Mesendoderm (in vitro differentiated cells): ENCODE measurements at regions not wholly inside any gene's neighbourhood (a gene's known extent, or its start where the extent isn't known, plus 50 kb on each side); places are given as distances from the start of the nearest gene placed in this dataset.

ENCODE experiments used
- DNase-seq: peaks from one replicate; pipeline ENCODE4 v3.0.0; 2013
- H2AK5ac ChIP-seq: 2 replicates; pipeline ENCODE4 v1.6.1; 2013; ENCODE audit warnings: low read length, inconsistent platforms
- H2BK120ac ChIP-seq: 2 replicates; pipeline ENCODE4 v1.6.1; 2013; ENCODE audit warnings: low read depth, mild to moderate bottlenecking, low read length, moderate library complexity, mixed read lengths
- H2BK15ac ChIP-seq: replicated peaks from 2 replicates; pipeline ENCODE4 v1.6.1; 2013; ENCODE audit warnings: low read depth, mild to moderate bottlenecking, moderate library complexity
- H2BK5ac ChIP-seq: 2 replicates; pipeline ENCODE4 v1.6.1; 2013; ENCODE audit warnings: low read length, inconsistent platforms
- H3K18ac ChIP-seq: 2 replicates; pipeline ENCODE4 v1.6.1; 2013; ENCODE audit warnings: mild to moderate bottlenecking, low read length, mixed read lengths
- H3K23ac ChIP-seq: one replicate; pipeline ENCODE4 v1.6.1; 2013; ENCODE audit warnings: low read length
- H3K27ac ChIP-seq: 2 replicates; pipeline ENCODE4 v1.5.1; 2013; ENCODE audit warnings: low read depth, mild to moderate bottlenecking, inconsistent platforms, low read length, moderate library complexity
- H3K27me3 ChIP-seq: 2 replicates; pipeline ENCODE4 v1.6.1; 2013; ENCODE audit warnings: low read length, control low read depth, mild to moderate bottlenecking, inconsistent platforms; ENCODE audit not compliant: insufficient read depth, poor library complexity
- H3K36me3 ChIP-seq: 2 replicates; pipeline ENCODE4 v1.6.1; 2013; ENCODE audit warnings: low read length, inconsistent platforms; ENCODE audit not compliant: control insufficient read depth, insufficient read depth
- H3K4ac ChIP-seq: one replicate; pipeline ENCODE4 v1.6.1; 2013; ENCODE audit warnings: low read depth, mild to moderate bottlenecking, low read length, moderate library complexity
- H3K4me1 ChIP-seq: 2 replicates; pipeline ENCODE4 v1.6.1; 2013; ENCODE audit warnings: low read depth, low read length, inconsistent platforms; ENCODE audit not compliant: control insufficient read depth
- H3K4me2 ChIP-seq: 2 replicates; pipeline ENCODE4 v1.6.1; 2013; ENCODE audit warnings: low read length
- H3K4me3 ChIP-seq: 2 replicates; pipeline ENCODE4 v1.5.1; 2013; ENCODE audit warnings: mild to moderate bottlenecking, low read length
- H3K56ac ChIP-seq: one replicate; pipeline ENCODE4 v1.6.1; 2013; ENCODE audit warnings: low read length
- H3K79me1 ChIP-seq: 2 replicates; pipeline ENCODE4 v1.6.1; 2013; ENCODE audit warnings: low read length, inconsistent platforms
- H3K79me2 ChIP-seq: 2 replicates; pipeline ENCODE4 v1.6.1; 2013; ENCODE audit warnings: mild to moderate bottlenecking, low read length; ENCODE audit not compliant: control insufficient read depth, insufficient read depth
- H3K9ac ChIP-seq: 2 replicates; pipeline ENCODE4 v1.6.1; 2013; ENCODE audit warnings: low read length, inconsistent platforms
- H4K5ac ChIP-seq: one replicate; pipeline ENCODE4 v1.6.1; 2013; ENCODE audit warnings: low read length
- H4K8ac ChIP-seq: one replicate; pipeline ENCODE4 v1.6.1; 2013; ENCODE audit warnings: low read depth, mild to moderate bottlenecking, control low read depth, low read length, moderate library complexity
- WGBS: extraction: QIAGEN DNeasy Blood & Tissue Kit; methylation state at CpG from one replicate; pipeline ENCODE4 v1.1.7; 2013; ENCODE audit warnings: low lambda C conversion rate, missing lambda C conversion rate; ENCODE audit not compliant: insufficient coverage; ENCODE audit errors: extremely low coverage; 5-methylcytosine and 5-hydroxymethylcytosine counted together

- Histone ChIP-seq H3K27ac (no peak overlapping the region), H2BK15ac (no peak overlapping the region), H4K5ac (no peak overlapping the region), H3K9ac (peak overlapping the region; percentile 68), H2BK120ac (no peak overlapping the region), H3K4me3 (no peak overlapping the region), H3K27me3 (no peaks in the 10 kb centered on the region), H3K23ac (no peak overlapping the region), H3K56ac (peak overlapping the region; percentile 69), H2BK5ac (no peak overlapping the region), H2AK5ac (no peak overlapping the region), H3K4me2 (peak overlapping the region; percentile 48), H3K36me3 (no peaks in the 10 kb centered on the region), H4K8ac (no peak overlapping the region), H3K4ac (no peak overlapping the region), H3K18ac (no peak overlapping the region), H3K79me1 (no peaks in the 10 kb centered on the region), H3K79me2 (no peaks in the 10 kb centered on the region), H3K4me1 (no peaks in the 10 kb centered on the region)
- no peak for DNase-seq
- WGBS, result no CpG with 5 or more reads among the region's 6 CpGs
These were observed 222.0 kb upstream of the PKN2 start for GRCh38 chr1:88462096-88462487.

- peak; percentile 62 for DNase-seq
- no peaks in the 10 kb centered on the region for H3K27me3 ChIP-seq
- H2BK120ac ChIP-seq, result peak overlapping the region; percentile 4
These were observed 221.4 kb upstream of the PKN2 start for GRCh38 chr1:88462488-88463261.

GRCh38 chr1:88463401-88463985 is 220.6 kb upstream of the PKN2 start:
- H3K79me1 ChIP-seq, result no peaks in the 10 kb centered on the region
- no peaks in the 10 kb centered on the region for H3K36me3 ChIP-seq
- H3K18ac ChIP-seq, result no peak overlapping the region
- no CpG with 5 or more reads among the region's 7 CpGs for WGBS
- no peak overlapping the region for H3K4me3 ChIP-seq
- H2BK120ac ChIP-seq, result no peak overlapping the region
- no peak overlapping the region for H2BK5ac ChIP-seq
- DNase-seq, result no peak
- no peaks in the 10 kb centered on the region for H3K4me1 ChIP-seq
- no peak overlapping the region for H4K8ac ChIP-seq
- no peak overlapping the region for H3K4me2 ChIP-seq
- no peak overlapping the region for H4K5ac ChIP-seq
- no peak overlapping the region for H3K23ac ChIP-seq
- H3K9ac ChIP-seq, result no peak overlapping the region
- H3K27ac ChIP-seq, result no peak overlapping the region
- H2BK15ac ChIP-seq, result no peak overlapping the region
- no peak overlapping the region for H3K4ac ChIP-seq
- H3K56ac ChIP-seq, result no peak overlapping the region
- H3K79me2 ChIP-seq, result no peaks in the 10 kb centered on the region
- H2AK5ac ChIP-seq, result no peak overlapping the region
- no peaks in the 10 kb centered on the region for H3K27me3 ChIP-seq

More at GRCh38 chr1:88462488-88463261, 221.4 kb upstream of the PKN2 start:
- peak overlapping the region; percentile 25 for H3K4me3 ChIP-seq
- no peak overlapping the region for H4K8ac ChIP-seq
- H2BK5ac ChIP-seq, result no peak overlapping the region
- peak overlapping the region; percentile 88 for H3K56ac ChIP-seq
- peak overlapping the region; percentile 67 for H3K4me2 ChIP-seq
- no peak overlapping the region for H4K5ac ChIP-seq
- no peak overlapping the region for H3K27ac ChIP-seq
- no peaks in the 10 kb centered on the region for H3K36me3 ChIP-seq
- H3K4ac ChIP-seq, result peak overlapping the region; percentile 18
- no peaks in the 10 kb centered on the region for H3K4me1 ChIP-seq
- peak overlapping the region; percentile 83 for H3K18ac ChIP-seq
- H2BK15ac ChIP-seq, result no peak overlapping the region
- no CpG with 5 or more reads among the region's 69 CpGs for WGBS
- no peaks in the 10 kb centered on the region for H3K79me1 ChIP-seq
- H3K23ac ChIP-seq, result no peak overlapping the region
- no peak overlapping the region for H2AK5ac ChIP-seq
- peak overlapping the region; percentile 68 for H3K9ac ChIP-seq
- no peaks in the 10 kb centered on the region for H3K79me2 ChIP-seq

- no CpG with 5 or more reads among the region's 4 CpGs for WGBS
These were observed 218.1 kb upstream of the PKN2 start for GRCh38 chr1:88466011-88466410.

GRCh38 chr1:88466899-88467580 is 217.0 kb upstream of the PKN2 start:
- Histone ChIP-seq H2BK5ac (no peak overlapping the region), H2AK5ac (no peak overlapping the region), H3K18ac (no peak overlapping the region), H3K79me2 (no peaks in the 10 kb centered on the region), H3K36me3 (no peaks in the 10 kb centered on the region), H3K4me3 (no peak overlapping the region), H2BK120ac (no peak overlapping the region), H3K9ac (no peak overlapping the region), H3K27ac (no peak overlapping the region), H4K8ac (no peak overlapping the region), H3K23ac (no peak overlapping the region), H3K79me1 (no peaks in the 10 kb centered on the region), H3K4ac (no peak overlapping the region), H3K4me1 (no peaks in the 10 kb centered on the region), H3K27me3 (no peaks in the 10 kb centered on the region), H4K5ac (no peak overlapping the region), H3K4me2 (no peak overlapping the region), H3K56ac (no peak overlapping the region), H2BK15ac (no peak overlapping the region)
- WGBS, result no CpG with 5 or more reads among the region's 55 CpGs
- no peak for DNase-seq

More at GRCh38 chr1:88466011-88466410, 218.1 kb upstream of the PKN2 start:
- no peaks in the 10 kb centered on the region for H3K79me1 ChIP-seq
- H3K27ac ChIP-seq, result no peak overlapping the region
- H2AK5ac ChIP-seq, result no peak overlapping the region
- H3K23ac ChIP-seq, result no peak overlapping the region
- H3K27me3 ChIP-seq, result no peaks in the 10 kb centered on the region
- no peak for DNase-seq
- H2BK120ac ChIP-seq, result no peak overlapping the region
- no peak overlapping the region for H3K9ac ChIP-seq
- H3K4me3 ChIP-seq, result no peak overlapping the region
- H3K18ac ChIP-seq, result no peak overlapping the region
- no peak overlapping the region for H3K56ac ChIP-seq
- H4K8ac ChIP-seq, result no peak overlapping the region
- H3K36me3 ChIP-seq, result no peaks in the 10 kb centered on the region
- no peak overlapping the region for H4K5ac ChIP-seq
- H3K4ac ChIP-seq, result no peak overlapping the region
- H2BK15ac ChIP-seq, result no peak overlapping the region
- H2BK5ac ChIP-seq, result no peak overlapping the region
- H3K4me1 ChIP-seq, result no peaks in the 10 kb centered on the region
- no peaks in the 10 kb centered on the region for H3K79me2 ChIP-seq
- no peak overlapping the region for H3K4me2 ChIP-seq
